Fibroblast of gingiva (primary cell): ENCODE measurements at regions not wholly inside any gene's neighbourhood (a gene's known extent, or its start where the extent isn't known, plus 50 kb on each side); places are given as distances from the start of the nearest gene placed in this dataset.

Experiments
- DNase-seq: peaks from one replicate; pipeline ENCODE4 v3.0.0-alpha.2; 2011; ENCODE audit warnings: low read depth

GRCh38 chr9:108239696-108240321 lies 616.0 kb downstream of the ACTL7B start:
- no peak for DNase-seq

- DNase-seq, result no peak
Measured at GRCh38 chr9:108235609-108236008, 620.2 kb downstream of the ACTL7B start.

- DNase-seq, result no peak
Measured at GRCh38 chr9:108234811-108235210, 621.0 kb downstream of the ACTL7B start.

- peak; percentile 30 for DNase-seq
Measured at GRCh38 chr9:108225149-108225800, 630.5 kb downstream of the ACTL7B start.

- no peak for DNase-seq
Measured at GRCh38 chr9:108224716-108225115, 631.1 kb downstream of the ACTL7B start.

GRCh38 chr9:108219664-108220063 lies 636.1 kb downstream of the ACTL7B start:
- no peak for DNase-seq

GRCh38 chr9:108217431-108218349 lies 638.1 kb downstream of the ACTL7B start:
- DNase-seq, result no peak

GRCh38 chr9:108213511-108213910 lies 642.3 kb downstream of the ACTL7B start:
- DNase-seq, result no peak

GRCh38 chr9:108212184-108212583 lies 643.6 kb downstream of the ACTL7B start:
- DNase-seq, result peak; percentile 30

- peak; percentile 9 for DNase-seq
Measured at GRCh38 chr9:108211411-108211955, 644.3 kb downstream of the ACTL7B start.

- no peak for DNase-seq
Measured at GRCh38 chr9:108209132-108209685, 646.6 kb downstream of the ACTL7B start.

GRCh38 chr9:108207561-108208165 lies 648.1 kb downstream of the ACTL7B start:
- DNase-seq, result peak; percentile 93

- DNase-seq, result peak; percentile 31
Measured at GRCh38 chr9:108205276-108205675, 650.5 kb downstream of the ACTL7B start.

- no peak for DNase-seq
Measured at GRCh38 chr9:108197899-108198298, 657.9 kb downstream of the ACTL7B start.

- DNase-seq, result no peak
Measured at GRCh38 chr9:108197008-108197365, 658.8 kb downstream of the ACTL7B start.

- DNase-seq, result no peak
Measured at GRCh38 chr9:108196332-108197007, 659.3 kb downstream of the ACTL7B start.

GRCh38 chr9:108194154-108194553 lies 661.6 kb downstream of the ACTL7B start:
- no peak for DNase-seq

- DNase-seq, result no peak
Measured at GRCh38 chr9:108193026-108193710, 662.6 kb downstream of the ACTL7B start.

GRCh38 chr9:108191065-108191464 lies 664.7 kb downstream of the ACTL7B start:
- DNase-seq, result no peak

GRCh38 chr9:108188976-108189375 lies 666.8 kb downstream of the ACTL7B start:
- no peak for DNase-seq

GRCh38 chr9:108188482-108188881 lies 667.3 kb downstream of the ACTL7B start:
- DNase-seq, result no peak
